ENCODE measurements at regions not wholly inside any gene's neighbourhood (a gene's known extent, or its start where the extent isn't known, plus 50 kb on each side); places are given as distances from the start of the nearest gene placed in this dataset.

- Histone ChIP-seq H3K4me3 (replicated peaks; ENCODE audit: low read depth, low read length) (no peak overlapping the region), H3K36me3 (ENCODE audit: control insufficient read depth, insufficient read depth, low read length) (no peaks in the 10 kb centered on the region), H3K27me3 (replicated peaks; ENCODE audit: control insufficient read depth, insufficient read depth, low read length) (no peaks in the 10 kb centered on the region)
- no peak for TF ChIP-seq CTCF (IDR thresholded peaks at IDR 0.05; ENCODE audit: insufficient read depth, low read length, poor library complexity, severe bottlenecking)
- no peak for DNase-seq (ENCODE audit: extremely low read depth, insufficient read length)
These were observed 305.1 kb upstream of the RGMB start for GRCh38 chr5:98468188-98468869.

GRCh38 chr5:98470747-98471146 lies 302.7 kb upstream of the RGMB start:
- no peak overlapping the region for H3K4me3 ChIP-seq (replicated peaks; ENCODE audit: low read depth, low read length)
- no peak for TF ChIP-seq CTCF (IDR thresholded peaks at IDR 0.05; ENCODE audit: insufficient read depth, low read length, poor library complexity, severe bottlenecking)
- H3K27me3 ChIP-seq (replicated peaks; ENCODE audit: control insufficient read depth, insufficient read depth, low read length): no peaks in the 10 kb centered on the region
- no peak for DNase-seq (ENCODE audit: extremely low read depth, insufficient read length)
- H3K36me3 ChIP-seq (ENCODE audit: control insufficient read depth, insufficient read depth, low read length): no peaks in the 10 kb centered on the region

GRCh38 chr5:98471458-98471857 lies 302.0 kb upstream of the RGMB start:
- no peak for DNase-seq (ENCODE audit: extremely low read depth, insufficient read length)
- no peak for TF ChIP-seq CTCF (IDR thresholded peaks at IDR 0.05; ENCODE audit: insufficient read depth, low read length, poor library complexity, severe bottlenecking)
- H3K27me3 ChIP-seq (replicated peaks; ENCODE audit: control insufficient read depth, insufficient read depth, low read length): no peaks in the 10 kb centered on the region
- no peaks in the 10 kb centered on the region for H3K36me3 ChIP-seq (ENCODE audit: control insufficient read depth, insufficient read depth, low read length)
- no peak overlapping the region for H3K4me3 ChIP-seq (replicated peaks; ENCODE audit: low read depth, low read length)

DNA sequence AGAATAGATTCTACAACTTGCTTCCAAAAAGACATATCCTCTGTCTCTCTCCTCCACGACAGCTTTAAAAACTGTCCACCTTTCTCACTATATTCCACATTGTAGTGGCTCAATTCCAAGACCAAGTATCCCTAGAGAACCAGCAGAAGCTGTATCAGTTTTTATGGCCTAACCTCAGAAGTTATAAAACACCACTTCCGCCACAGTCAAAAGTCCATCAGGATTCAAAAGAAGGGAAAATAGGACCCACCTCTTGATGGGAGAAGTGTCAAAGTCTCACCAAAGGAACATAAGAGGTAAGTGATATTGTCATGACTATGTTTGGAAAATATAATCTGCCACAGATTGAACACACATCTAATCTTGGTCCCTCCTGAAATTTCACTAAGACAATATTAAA lies 299.2 kb upstream of the RGMB start:
- H3K36me3 ChIP-seq (ENCODE audit: control insufficient read depth, insufficient read depth, low read length): no peaks in the 10 kb centered on the region
- no peak overlapping the region for H3K4me3 ChIP-seq (replicated peaks; ENCODE audit: low read depth, low read length)
- no peaks in the 10 kb centered on the region for H3K27me3 ChIP-seq (replicated peaks; ENCODE audit: control insufficient read depth, insufficient read depth, low read length)
- DNase-seq (ENCODE audit: extremely low read depth, insufficient read length): no peak
- TF ChIP-seq CTCF (IDR thresholded peaks at IDR 0.05; ENCODE audit: insufficient read depth, low read length, poor library complexity, severe bottlenecking): no peak

DNA sequence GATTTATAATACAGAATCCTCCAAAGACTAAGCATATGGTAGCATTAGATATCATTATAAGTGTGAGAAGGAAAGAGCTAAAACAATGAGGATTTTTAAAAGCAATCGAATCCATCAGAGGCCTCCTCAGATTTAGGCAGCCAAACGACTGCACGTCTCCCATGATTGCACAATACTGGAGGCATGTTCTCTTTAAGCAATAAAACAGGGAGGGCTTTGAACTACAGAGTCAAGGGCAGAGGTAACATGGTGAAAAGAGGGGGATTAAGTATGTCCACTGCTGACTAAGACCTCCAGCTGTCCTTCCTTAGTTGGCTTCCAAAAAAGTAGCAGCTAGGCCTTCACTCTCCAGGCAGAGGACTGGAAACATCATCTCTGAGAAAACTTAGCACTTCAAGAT lies 298.7 kb upstream of the RGMB start:
- no peak overlapping the region for H3K4me3 ChIP-seq (replicated peaks; ENCODE audit: low read depth, low read length)
- no peak for TF ChIP-seq CTCF (IDR thresholded peaks at IDR 0.05; ENCODE audit: insufficient read depth, low read length, poor library complexity, severe bottlenecking)
- no peaks in the 10 kb centered on the region for H3K36me3 ChIP-seq (ENCODE audit: control insufficient read depth, insufficient read depth, low read length)
- no peaks in the 10 kb centered on the region for H3K27me3 ChIP-seq (replicated peaks; ENCODE audit: control insufficient read depth, insufficient read depth, low read length)
- DNase-seq (ENCODE audit: extremely low read depth, insufficient read length): no peak
